NB4 (cell line): ENCODE measurements at regions not wholly inside any gene's neighbourhood (a gene's known extent, or its start where the extent isn't known, plus 50 kb on each side); places are given as distances from the start of the nearest gene placed in this dataset.

ENCODE experiments used
- DNase-seq: peaks from one replicate; pipeline ENCODE4 v3.0.0; 2010; ENCODE audit warnings: low read depth
- H3K4me3 ChIP-seq: one replicate; pipeline ENCODE4 v1.5.1; 2011; ENCODE audit warnings: mild to moderate bottlenecking, low read depth, low read length, moderate library complexity
- MYC ChIP-seq: IDR thresholded peaks from 2 replicates; pipeline ENCODE4 v1.6.1; 2011; ENCODE audit warnings: low read depth, low read length
- POLR2A ChIP-seq: IDR thresholded peaks from 2 replicates; pipeline ENCODE4 v1.6.1; 2011; ENCODE audit warnings: mild to moderate bottlenecking; ENCODE audit not compliant: insufficient read length; ENCODE audit errors: extremely low read depth
- TF ChIP-seq, protein P1 (sequence below): IDR thresholded peaks from one replicate; pipeline ENCODE4 v1.5.1; 2012; ENCODE audit warnings: low read depth, low read length
- TF ChIP-seq, protein P2 (sequence below): IDR thresholded peaks from 2 replicates; pipeline ENCODE4 v1.6.1; 2011; ENCODE audit warnings: low read depth, low read length

DNA sequence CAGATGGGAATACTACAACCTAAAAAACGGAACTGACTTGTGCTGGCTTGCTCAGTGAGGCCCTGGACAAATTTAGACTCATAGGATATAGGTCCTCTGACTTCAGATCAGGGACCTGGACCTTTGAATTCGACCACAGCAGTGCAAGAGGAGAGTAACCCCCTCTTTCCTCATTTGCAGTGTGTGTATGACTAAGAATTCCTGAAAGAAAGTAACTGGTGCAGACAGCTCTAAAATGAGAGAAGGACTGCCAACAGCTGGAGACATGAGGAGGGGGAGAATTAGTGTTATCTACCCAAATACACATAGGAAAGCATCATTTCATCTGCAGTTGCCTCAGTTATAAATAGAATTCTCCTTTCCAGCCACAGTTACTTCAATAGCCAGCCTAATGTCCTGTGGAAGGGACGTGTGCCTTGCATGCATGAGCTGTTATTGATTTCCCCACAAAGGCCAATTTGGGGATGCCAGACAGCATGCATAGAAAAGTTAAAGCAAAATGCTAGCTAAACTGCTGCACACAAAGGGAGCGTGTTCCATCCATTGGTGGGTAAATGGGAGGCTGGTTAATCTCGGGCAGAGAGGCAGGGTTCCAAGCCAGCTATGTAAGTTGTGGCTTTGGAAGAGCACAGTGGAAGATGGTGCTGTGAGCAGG lies 442.7 kb downstream of the CDK5RAP2 start:
- TF ChIP-seq, protein P1, sequence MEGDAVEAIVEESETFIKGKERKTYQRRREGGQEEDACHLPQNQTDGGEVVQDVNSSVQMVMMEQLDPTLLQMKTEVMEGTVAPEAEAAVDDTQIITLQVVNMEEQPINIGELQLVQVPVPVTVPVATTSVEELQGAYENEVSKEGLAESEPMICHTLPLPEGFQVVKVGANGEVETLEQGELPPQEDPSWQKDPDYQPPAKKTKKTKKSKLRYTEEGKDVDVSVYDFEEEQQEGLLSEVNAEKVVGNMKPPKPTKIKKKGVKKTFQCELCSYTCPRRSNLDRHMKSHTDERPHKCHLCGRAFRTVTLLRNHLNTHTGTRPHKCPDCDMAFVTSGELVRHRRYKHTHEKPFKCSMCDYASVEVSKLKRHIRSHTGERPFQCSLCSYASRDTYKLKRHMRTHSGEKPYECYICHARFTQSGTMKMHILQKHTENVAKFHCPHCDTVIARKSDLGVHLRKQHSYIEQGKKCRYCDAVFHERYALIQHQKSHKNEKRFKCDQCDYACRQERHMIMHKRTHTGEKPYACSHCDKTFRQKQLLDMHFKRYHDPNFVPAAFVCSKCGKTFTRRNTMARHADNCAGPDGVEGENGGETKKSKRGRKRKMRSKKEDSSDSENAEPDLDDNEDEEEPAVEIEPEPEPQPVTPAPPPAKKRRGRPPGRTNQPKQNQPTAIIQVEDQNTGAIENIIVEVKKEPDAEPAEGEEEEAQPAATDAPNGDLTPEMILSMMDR: no peak
- no peak for TF ChIP-seq POLR2A
- TF ChIP-seq MYC: no peak
- TF ChIP-seq, protein P2, sequence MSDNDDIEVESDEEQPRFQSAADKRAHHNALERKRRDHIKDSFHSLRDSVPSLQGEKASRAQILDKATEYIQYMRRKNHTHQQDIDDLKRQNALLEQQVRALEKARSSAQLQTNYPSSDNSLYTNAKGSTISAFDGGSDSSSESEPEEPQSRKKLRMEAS: no peak
- DNase-seq: no peak
- H3K4me3 ChIP-seq: no peak overlapping the region

DNA sequence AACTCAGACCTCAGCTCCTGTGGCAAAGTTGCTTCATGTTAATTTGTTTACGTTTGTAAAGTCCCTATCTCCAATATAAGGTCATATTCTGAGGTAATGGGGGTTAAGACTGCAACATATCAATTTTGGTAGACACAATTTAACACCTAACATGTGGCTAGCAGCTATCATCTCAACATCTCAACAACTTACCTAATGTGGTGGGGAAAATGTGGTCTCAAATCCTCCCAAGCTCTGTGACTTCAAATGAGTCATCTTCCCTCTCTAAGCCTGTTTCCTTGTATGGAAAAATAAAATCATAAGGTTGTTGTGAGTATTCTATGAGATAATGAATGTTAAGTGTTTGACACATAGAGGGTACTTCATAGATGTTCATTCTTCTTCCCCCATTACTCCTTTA lies 443.3 kb downstream of the CDK5RAP2 start:
- DNase-seq: no peak
- no peak overlapping the region for H3K4me3 ChIP-seq
- no peak for TF ChIP-seq POLR2A
- TF ChIP-seq MYC: no peak

DNA sequence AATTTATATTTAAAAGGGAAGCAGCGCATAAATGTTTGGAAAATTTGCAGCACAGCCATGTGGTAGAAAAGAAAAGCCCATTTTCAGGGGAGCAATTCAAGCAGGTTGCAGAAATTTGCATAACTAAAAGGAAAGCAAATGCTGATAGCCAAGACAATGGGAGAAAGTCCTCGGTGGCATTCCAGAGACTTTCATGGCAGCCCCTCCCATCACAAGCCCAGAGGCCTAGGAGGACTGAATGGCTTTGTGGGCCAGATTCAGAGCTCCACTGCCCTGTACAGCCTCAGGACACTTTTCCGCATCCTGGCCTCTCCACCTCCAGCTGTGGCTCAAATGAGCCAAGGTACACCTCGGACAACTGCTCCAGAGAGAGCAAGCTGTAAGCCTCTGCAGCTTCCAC lies 462.9 kb downstream of the CDK5RAP2 start:
- no peak for DNase-seq
- no peak for TF ChIP-seq POLR2A
- TF ChIP-seq, protein P1: no peak
- TF ChIP-seq, protein P2: no peak
- no peak for TF ChIP-seq MYC
- H3K4me3 ChIP-seq: no peak overlapping the region

DNA sequence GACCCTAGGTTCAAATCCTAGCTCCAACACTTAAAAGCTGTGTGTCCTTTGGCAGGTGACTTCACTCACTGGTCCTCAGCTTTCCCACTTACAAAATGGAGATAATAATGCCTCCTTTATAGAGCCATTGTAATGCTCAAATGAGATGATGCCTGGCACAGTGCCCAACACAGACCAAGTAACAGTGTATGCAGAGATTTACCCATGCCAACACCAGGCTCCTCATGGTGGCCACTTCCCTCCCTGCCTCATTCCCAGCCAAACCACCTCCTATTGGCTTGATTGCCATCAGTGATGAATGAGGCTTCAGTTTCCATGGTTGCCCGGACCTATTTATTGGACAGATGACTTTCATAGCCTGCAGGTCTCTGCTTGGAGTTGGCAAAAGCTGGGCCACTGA lies 469.4 kb downstream of the CDK5RAP2 start:
- DNase-seq: no peak
- TF ChIP-seq MYC (no peak), POLR2A (no peak)
- TF ChIP-seq, protein P2: no peak
- TF ChIP-seq, protein P1: no peak
- H3K4me3 ChIP-seq: no peak overlapping the region

DNA sequence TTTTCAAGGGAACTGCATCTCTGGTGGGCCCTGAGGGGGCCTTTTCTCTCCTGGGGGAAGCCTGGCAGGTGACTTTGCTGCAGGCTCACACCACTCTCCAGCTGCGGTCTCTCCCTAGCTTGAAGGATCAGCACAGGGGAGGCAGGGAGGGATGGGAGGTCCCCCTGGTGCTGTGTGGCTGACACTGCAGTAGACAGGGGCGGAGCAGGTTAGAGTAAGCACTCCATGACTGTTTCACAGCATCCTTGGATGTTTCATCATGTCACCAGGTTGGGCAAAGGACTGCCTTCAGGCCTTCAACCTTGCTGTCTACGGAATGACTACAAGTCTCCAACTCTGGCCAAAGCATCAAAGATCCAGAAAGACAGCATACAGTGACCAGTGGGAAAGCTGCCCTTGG lies 470.7 kb downstream of the CDK5RAP2 start:
- no peak overlapping the region for H3K4me3 ChIP-seq
- TF ChIP-seq, protein P1: peak; percentile 26
- TF ChIP-seq POLR2A: no peak
- peak; percentile 20 for DNase-seq

DNA sequence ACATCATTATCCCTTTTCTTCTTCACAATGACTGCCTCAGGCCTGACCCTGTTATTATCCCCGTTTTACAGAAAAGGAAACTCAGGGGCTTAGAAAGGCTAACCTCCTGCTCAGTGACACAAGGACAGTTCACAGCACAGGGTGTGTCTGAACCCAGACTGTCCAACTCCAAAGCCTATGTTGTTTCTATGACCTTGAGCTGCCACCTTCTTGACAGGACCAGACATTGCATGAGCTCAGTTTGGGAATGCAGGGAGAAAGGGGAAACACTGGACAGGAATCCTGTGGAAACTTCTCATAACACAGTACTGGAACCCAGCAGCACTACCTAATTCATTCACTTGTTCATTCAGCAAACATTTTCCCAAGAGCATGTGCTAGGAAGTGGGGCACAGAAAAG lies 472.8 kb downstream of the CDK5RAP2 start:
- no peak for DNase-seq
- no peak for TF ChIP-seq MYC
- TF ChIP-seq, protein P2: no peak
- TF ChIP-seq, protein P1: no peak
- no peak overlapping the region for H3K4me3 ChIP-seq
